DOHH2 (cell line): ENCODE measurements at regions not wholly inside any gene's neighbourhood (a gene's known extent, or its start where the extent isn't known, plus 50 kb on each side); places are given as distances from the start of the nearest gene placed in this dataset.
A peak's percentile ranks its signal among the peaks of the same experiment; 100 is the strongest.

Experiments
- H3F3A ChIP-seq: fragments of 200-600 bp; sonication (generic), shearing (Covaris generic); 2 replicates; pipeline ENCODE4 v1.6.0; 2016; ENCODE audit warnings: antibody characterized with exemption, mild to moderate bottlenecking; ENCODE audit not compliant: control insufficient read depth, insufficient read depth
- H3K27ac ChIP-seq: fragments of 200-600 bp; sonication (generic); 2 replicates; pipeline ENCODE4 v1.5.1; 2014; ENCODE audit warnings: low read depth, mild to moderate bottlenecking, low read length, moderate library complexity
- H3K27me3 ChIP-seq: fragments of 200-600 bp; sonication (generic); 2 replicates; pipeline ENCODE4 v1.6.1; 2014; ENCODE audit warnings: mild to moderate bottlenecking, low read length, mixed read lengths; ENCODE audit not compliant: control insufficient read depth
- H3K36me3 ChIP-seq: fragments of 200-600 bp; sonication (generic); 2 replicates; pipeline ENCODE4 v1.6.1; 2014; ENCODE audit warnings: mild to moderate bottlenecking, low read length, moderate library complexity, mixed read lengths; ENCODE audit not compliant: control insufficient read depth
- H3K4me1 ChIP-seq: fragments of 200-600 bp; sonication (generic); 2 replicates; pipeline ENCODE4 v1.6.1; 2014; ENCODE audit warnings: mild to moderate bottlenecking, low read length, mixed read lengths; ENCODE audit not compliant: control insufficient read depth
- H3K4me2 ChIP-seq: fragments of 200-600 bp; sonication (generic); 2 replicates; pipeline ENCODE4 v1.6.0; 2014; ENCODE audit warnings: mild to moderate bottlenecking, low read length, moderate library complexity
- H3K4me3 ChIP-seq: fragments of 200-600 bp; sonication (generic); 2 replicates; pipeline ENCODE4 v1.5.1; 2014; ENCODE audit warnings: mild to moderate bottlenecking, low read length, mixed read lengths
- H3K79me2 ChIP-seq: fragments of 200-600 bp; sonication (generic); 2 replicates; pipeline ENCODE4 v1.6.1; 2014; ENCODE audit warnings: mild to moderate bottlenecking, low read length, mixed read lengths; ENCODE audit not compliant: control insufficient read depth
- H3K9me2 ChIP-seq: fragments of 200-600 bp; sonication (generic); replicated peaks from 2 replicates; pipeline ENCODE4 v1.6.1; 2014; ENCODE audit warnings: mild to moderate bottlenecking, low read length, mixed read lengths; ENCODE audit not compliant: control insufficient read depth
- H3K9me3 ChIP-seq: fragments of 200-600 bp; sonication (generic); 2 replicates; pipeline ENCODE4 v1.6.1; 2014; ENCODE audit warnings: antibody characterized with exemption, low read length, mixed read lengths; ENCODE audit not compliant: control insufficient read depth, insufficient read depth
- H4K20me1 ChIP-seq: fragments of 200-600 bp; sonication (generic); 2 replicates; pipeline ENCODE4 v1.6.0; 2014; ENCODE audit warnings: low read depth, mild to moderate bottlenecking, antibody characterized with exemption, low read length, moderate library complexity; ENCODE audit not compliant: control insufficient read depth, insufficient read depth
- CTCF ChIP-seq: fragments of 200-600 bp; sonication (generic); IDR thresholded peaks from one replicate; pipeline ENCODE4 v1.5.1; 2014; ENCODE audit warnings: antibody characterized with exemption, mild to moderate bottlenecking, low read depth, low read length; ENCODE audit not compliant: poor library complexity, severe bottlenecking
- EZH2phosphoT487 ChIP-seq: fragments of 200-600 bp; sonication (generic); IDR thresholded peaks from 2 replicates; pipeline ENCODE4 v1.6.1; 2017; ENCODE audit warnings: borderline replicate concordance, mild to moderate bottlenecking, antibody characterized with exemption, low read length, moderate library complexity, mixed read lengths

- H3F3A ChIP-seq, result peaks cover 2% of the 10 kb centered on the region; the same call in 1 of the 2 replicates
Measured at GRCh38 chr2:446303-446874, 158.5 kb upstream of the ALKAL2 start.

DNA sequence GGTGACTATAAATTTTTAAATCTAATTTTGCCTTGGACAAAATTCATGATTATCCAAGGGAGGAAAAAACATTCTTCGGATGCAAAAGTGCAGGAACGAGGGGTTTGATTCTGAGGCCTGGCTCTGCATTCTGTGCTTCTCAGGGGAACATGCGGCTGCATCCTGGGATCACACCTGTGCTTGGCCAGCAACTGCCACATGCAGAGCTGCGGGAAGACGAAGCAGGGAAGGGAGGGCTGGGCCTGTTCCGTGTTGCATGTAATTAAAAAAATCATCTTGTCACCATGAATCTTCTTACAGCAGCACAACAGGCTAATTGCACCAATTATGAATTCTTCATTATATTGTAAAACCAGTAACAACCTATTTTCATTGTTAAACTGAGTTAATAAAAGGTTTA, 158.0 kb upstream of the ALKAL2 start:
- no peaks in the 10 kb centered on the region for H3K27me3 ChIP-seq
- H3F3A ChIP-seq, result peaks cover 2% of the 10 kb centered on the region; the same call in 1 of the 2 replicates
- H3K9me3 ChIP-seq, result no peaks in the 10 kb centered on the region
- no peaks in the 10 kb centered on the region for H3K9me2 ChIP-seq
- H3K4me2 ChIP-seq, result peak overlapping the region; percentile 66
- no peaks in the 10 kb centered on the region for H4K20me1 ChIP-seq
- peak overlapping the region; percentile 78 for H3K27ac ChIP-seq
- H3K4me3 ChIP-seq, result peak overlapping the region; percentile 29
- no peaks in the 10 kb centered on the region for H3K36me3 ChIP-seq
- peaks cover 70% of the 10 kb centered on the region for H3K4me1 ChIP-seq
- TF ChIP-seq EZH2phosphoT487 (no peak), CTCF (no peak)
- no peaks in the 10 kb centered on the region for H3K79me2 ChIP-seq

More at GRCh38 chr2:446303-446874, 158.5 kb upstream of the ALKAL2 start:
- Histone ChIP-seq H3K4me2 (peak overlapping the region; percentile 66), H3K4me3 (peak overlapping the region; percentile 29), H3K4me1 (peaks cover 65% of the 10 kb centered on the region), H3K27ac (peak overlapping the region; percentile 78), H3K9me3 (no peaks in the 10 kb centered on the region), H3K27me3 (no peaks in the 10 kb centered on the region), H4K20me1 (no peaks in the 10 kb centered on the region), H3K9me2 (no peaks in the 10 kb centered on the region), H3K79me2 (no peaks in the 10 kb centered on the region), H3K36me3 (no peaks in the 10 kb centered on the region)
- TF ChIP-seq EZH2phosphoT487, result no peak
- TF ChIP-seq CTCF, result no peak

DNA sequence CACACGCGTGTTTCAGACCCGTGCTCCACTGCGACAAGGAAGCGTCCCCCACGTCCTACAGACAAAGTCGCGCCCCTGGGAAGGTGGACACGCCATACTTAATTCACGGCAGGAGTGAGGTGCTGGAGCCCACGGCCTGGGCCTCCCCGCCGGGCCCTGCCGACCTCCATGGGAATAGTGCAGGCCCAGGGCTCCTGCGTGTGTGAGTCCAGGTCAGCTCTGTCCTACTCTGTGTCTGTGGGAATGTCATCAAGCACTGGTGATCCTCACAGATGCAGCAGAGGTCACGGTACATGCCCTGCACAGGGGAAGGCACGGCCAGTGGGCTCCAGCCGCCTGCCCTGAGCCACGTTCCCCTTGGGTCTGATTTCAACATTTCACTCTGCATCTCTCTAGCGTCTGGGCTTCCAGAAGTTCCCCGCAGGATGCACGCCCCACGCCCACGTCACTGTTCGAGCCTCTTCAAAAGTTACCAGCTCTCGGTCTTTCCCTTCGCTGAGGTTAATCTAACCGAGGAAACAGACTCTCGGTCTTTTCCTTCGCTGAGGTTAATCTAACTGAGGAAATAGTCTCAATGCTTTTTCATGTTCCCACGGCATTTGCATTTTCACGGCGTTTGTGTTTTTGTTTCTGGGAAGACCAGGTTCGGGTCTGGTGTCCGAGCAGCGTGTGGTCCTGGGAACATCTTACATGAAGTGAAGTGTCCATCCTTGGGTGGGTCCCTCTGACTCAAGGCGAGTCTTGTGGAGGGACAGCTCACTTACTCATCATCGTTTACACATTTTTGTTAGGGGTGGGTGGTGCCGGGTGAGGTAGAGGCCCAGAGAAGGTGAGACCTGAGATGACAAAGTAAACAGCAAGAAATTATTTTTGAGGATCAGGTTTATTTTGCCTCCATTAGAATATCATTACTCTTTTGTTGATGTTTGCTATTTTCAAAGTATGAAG, 157.3 kb upstream of the ALKAL2 start:
- H3K9me2 ChIP-seq, result no peaks in the 10 kb centered on the region
- no peaks in the 10 kb centered on the region for H3K79me2 ChIP-seq
- H3K4me3 ChIP-seq, result peak overlapping the region; percentile 58
- peaks cover 2% of the 10 kb centered on the region; the same call in 1 of the 2 replicates for H3F3A ChIP-seq
- H3K4me1 ChIP-seq, result peaks cover 76% of the 10 kb centered on the region
- H3K27me3 ChIP-seq, result no peaks in the 10 kb centered on the region
- no peaks in the 10 kb centered on the region for H3K36me3 ChIP-seq
- no peaks in the 10 kb centered on the region for H3K9me3 ChIP-seq
- H3K4me2 ChIP-seq, result peak overlapping the region; percentile 66
- no peaks in the 10 kb centered on the region for H4K20me1 ChIP-seq
- H3K27ac ChIP-seq, result peak overlapping the region; percentile 78
- TF ChIP-seq CTCF, result no peak
- no peak for TF ChIP-seq EZH2phosphoT487
